PC-9 (cell line): ENCODE measurements at regions not wholly inside any gene's neighbourhood (a gene's known extent, or its start where the extent isn't known, plus 50 kb on each side); places are given as distances from the start of the nearest gene placed in this dataset.

Source experiments
- CTCF ChIP-seq: fragments of 200-600 bp; sonication (generic); conservative IDR thresholded peaks from 2 replicates; pipeline ENCODE4 v1.6.1; 2017; ENCODE audit warnings: mixed run types, antibody characterized with exemption, mild to moderate bottlenecking, moderate library complexity
- EZH2 ChIP-seq: fragments of 200-600 bp; sonication (generic); IDR thresholded peaks from 2 replicates; pipeline ENCODE4 v1.8.0; 2017; ENCODE audit warnings: antibody characterized with exemption, low read depth

GRCh38 chrX:52261463-52262194 is 76.9 kb downstream of the MAGED4 start:
- TF ChIP-seq EZH2 (no peak), CTCF (peak; percentile 97)
